Astrocyte (in vitro differentiated cells and primary cell): ENCODE measurements at regions not wholly inside any gene's neighbourhood (a gene's known extent, or its start where the extent isn't known, plus 50 kb on each side); places are given as distances from the start of the nearest gene placed in this dataset.
A peak's percentile ranks its signal among the peaks of the same experiment; 100 is the strongest.

ENCODE experiments used
- DNase-seq: peaks from one replicate; pipeline ENCODE4 v3.0.0-alpha.2; 2010; ENCODE audit warnings: low read depth
- FAIRE-seq: peaks from 2 replicates; lab custom pipeline; 2011; peaks lifted over from hg19 to GRCh38; lab: Jason Lieb, UNC
- H2AFZ ChIP-seq: 2 replicates; pipeline ENCODE4 v1.6.0; 2012; ENCODE audit warnings: low read depth, low read length, inconsistent platforms
- H3K27ac ChIP-seq: 2 replicates; pipeline ENCODE4 v1.5.1; 2011; ENCODE audit warnings: low read depth, low read length, inconsistent platforms
- H3K27me3 ChIP-seq: 2 replicates; pipeline ENCODE4 v1.6.0; 2011; ENCODE audit warnings: low read length, inconsistent platforms; ENCODE audit not compliant: insufficient read depth
- H3K36me3 ChIP-seq: 2 replicates; pipeline ENCODE4 v1.5.1; 2011; ENCODE audit warnings: low read length, inconsistent platforms; ENCODE audit not compliant: insufficient read depth
- H3K4me1 ChIP-seq: 2 replicates; pipeline ENCODE4 v1.5.1; 2011; ENCODE audit warnings: low read length, inconsistent platforms; ENCODE audit not compliant: insufficient read depth
- H3K4me2 ChIP-seq: 2 replicates; pipeline ENCODE4 v1.6.0; 2012; ENCODE audit warnings: low read length, inconsistent platforms
- H3K4me3 ChIP-seq: 2 replicates; pipeline ENCODE4 v1.5.1; 2011; ENCODE audit warnings: low read depth, mild to moderate bottlenecking, low read length, inconsistent platforms; ENCODE audit not compliant: insufficient read depth
- H3K79me2 ChIP-seq: 2 replicates; pipeline ENCODE4 v1.6.0; 2012; ENCODE audit warnings: mild to moderate bottlenecking, low read length, inconsistent platforms; ENCODE audit not compliant: insufficient read depth
- H3K9ac ChIP-seq: 2 replicates; pipeline ENCODE4 v1.6.0; 2012; ENCODE audit warnings: mild to moderate bottlenecking, low read length, inconsistent platforms
- H3K9me3 ChIP-seq: 2 replicates; pipeline ENCODE4 v1.5.1; 2012; ENCODE audit warnings: low read depth, mild to moderate bottlenecking, low read length, inconsistent platforms; ENCODE audit not compliant: insufficient read depth
- H4K20me1 ChIP-seq: 2 replicates; pipeline ENCODE4 v1.6.0; 2012; ENCODE audit warnings: low read length, inconsistent platforms; ENCODE audit not compliant: insufficient read depth
- H3K27ac Mint-ChIP-seq: one replicate; pipeline ENCODE4 v1.8.0; 2021; ENCODE audit warnings: mild to moderate bottlenecking, mixed read lengths; ENCODE audit not compliant: unreplicated experiment
- H3K27me3 Mint-ChIP-seq: one replicate; pipeline ENCODE4 v1.8.0; 2021; ENCODE audit warnings: low read depth, mixed read lengths; ENCODE audit not compliant: unreplicated experiment
- H3K36me3 Mint-ChIP-seq: one replicate; pipeline ENCODE4 v1.8.0; 2021; ENCODE audit warnings: low read depth, mixed read lengths; ENCODE audit not compliant: unreplicated experiment
- H3K4me1 Mint-ChIP-seq: one replicate; pipeline ENCODE4 v1.8.0; 2021; ENCODE audit warnings: low read depth, mixed read lengths; ENCODE audit not compliant: unreplicated experiment
- H3K4me3 Mint-ChIP-seq: one replicate; pipeline ENCODE4 v1.8.0; 2021; ENCODE audit warnings: mild to moderate bottlenecking, moderate library complexity, mixed read lengths; ENCODE audit not compliant: unreplicated experiment
- H3K9me3 Mint-ChIP-seq: one replicate; pipeline ENCODE4 v1.8.0; 2021; ENCODE audit warnings: mild to moderate bottlenecking, mixed read lengths; ENCODE audit not compliant: unreplicated experiment
- EZH2 ChIP-seq: IDR thresholded peaks from 2 replicates; pipeline ENCODE4 v1.6.1; 2012; ENCODE audit warnings: mild to moderate bottlenecking, low read length, inconsistent platforms; ENCODE audit not compliant: insufficient read depth
- TF ChIP-seq, protein P1 (sequence below): IDR thresholded peaks from 2 replicates; pipeline ENCODE4 v1.5.1; 2011; ENCODE audit warnings: low read depth, mild to moderate bottlenecking, inconsistent platforms, low read length, moderate library complexity; ENCODE audit not compliant: insufficient read depth

DNA sequence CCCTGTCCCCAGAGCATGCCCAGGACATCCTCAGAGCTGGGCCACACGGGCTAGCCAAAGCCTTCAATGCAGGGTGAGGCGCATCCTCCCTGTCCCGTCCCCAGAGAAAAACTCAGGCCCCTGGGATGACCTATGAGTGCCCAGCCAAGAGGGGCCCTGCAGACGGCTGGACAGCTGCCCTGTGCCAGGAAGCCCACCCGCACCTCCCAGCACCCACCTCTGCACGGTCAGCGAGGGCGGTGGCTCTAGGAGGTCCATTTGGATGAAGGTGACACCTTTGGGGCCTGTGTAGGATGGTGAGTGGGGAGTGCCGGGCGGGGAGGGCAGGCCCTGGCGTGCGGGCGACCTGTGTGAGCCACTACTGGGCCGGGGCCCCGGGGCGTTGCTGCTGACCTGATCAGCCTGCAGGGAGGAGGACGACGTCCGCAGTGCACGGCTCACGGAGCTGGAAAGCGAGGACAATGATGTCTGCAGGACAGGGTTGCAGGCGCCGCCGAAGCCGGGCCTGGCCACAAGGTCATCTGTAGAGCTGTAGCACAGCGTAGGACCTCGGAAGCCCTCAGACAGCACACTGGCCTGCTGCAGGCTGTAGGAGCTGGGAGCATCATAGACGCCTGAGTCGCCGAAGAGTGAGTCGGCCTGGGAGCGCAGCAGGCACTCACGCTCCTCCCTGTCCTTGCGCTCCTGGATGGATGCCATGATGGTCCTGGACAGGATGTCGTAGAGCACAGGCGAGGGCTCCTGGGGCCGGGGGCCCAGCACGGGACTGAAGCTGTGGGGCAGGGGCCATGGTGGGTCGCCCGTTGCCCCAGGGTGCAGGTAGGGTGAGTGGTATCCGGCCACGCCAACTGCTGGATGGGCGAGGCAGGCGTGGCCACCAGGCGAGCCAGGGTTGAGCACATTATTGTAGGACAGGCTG, 180.5 kb downstream of the IGLL1 start:
- no peak for DNase-seq
- no peak overlapping the region for H3K27ac Mint-ChIP-seq

DNA sequence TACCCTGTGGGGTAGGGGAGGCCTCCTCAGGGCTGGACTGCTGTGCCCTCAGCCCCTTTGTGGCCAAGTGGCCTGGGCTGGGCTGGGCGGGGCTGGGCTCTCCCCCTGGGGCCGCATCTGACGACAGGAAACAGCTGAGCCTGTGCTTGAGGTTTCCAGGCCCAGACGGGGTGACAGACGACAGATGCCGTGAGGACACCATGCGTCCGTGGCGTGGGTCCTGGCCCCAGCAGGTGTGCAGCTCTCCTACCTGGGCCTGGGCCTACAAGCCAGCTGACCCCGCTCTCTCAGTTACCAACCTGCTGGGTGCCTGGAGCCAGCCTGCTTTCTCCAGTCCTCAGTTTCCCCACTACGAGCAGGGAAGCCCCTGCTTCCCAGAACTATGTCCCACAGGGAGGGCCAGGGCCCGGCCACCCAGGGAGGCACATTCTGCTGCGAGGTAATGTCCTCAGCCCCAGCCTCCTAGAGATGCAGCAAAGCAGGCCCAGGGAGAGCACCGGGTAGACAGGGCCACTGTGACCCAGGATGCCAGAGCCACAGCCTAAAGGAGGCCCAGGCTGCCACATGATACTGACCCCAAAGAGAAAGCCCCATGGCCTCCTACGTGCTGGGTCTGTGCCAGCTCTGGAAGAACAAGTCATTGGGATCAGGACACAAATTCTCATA, 181.3 kb downstream of the IGLL1 start:
- FAIRE-seq: no peak
- no peaks in the 10 kb centered on the region for H3K9me3 Mint-ChIP-seq

More for the DNA sequence above, 180.5 kb downstream of the IGLL1 start:
- no peak overlapping the region for H3K27ac ChIP-seq
- H3K79me2 ChIP-seq: no peaks in the 10 kb centered on the region
- peaks cover 16% of the 10 kb centered on the region for H3K4me1 ChIP-seq
- H3K4me2 ChIP-seq: no peak overlapping the region
- no peaks in the 10 kb centered on the region for H3K36me3 ChIP-seq
- no peaks in the 10 kb centered on the region for H4K20me1 ChIP-seq
- H3K27me3 ChIP-seq: no peaks in the 10 kb centered on the region
- no peak overlapping the region for H3K9ac ChIP-seq
- no peak overlapping the region for H3K4me3 Mint-ChIP-seq
- no peak for TF ChIP-seq EZH2
- TF ChIP-seq, protein P1, sequence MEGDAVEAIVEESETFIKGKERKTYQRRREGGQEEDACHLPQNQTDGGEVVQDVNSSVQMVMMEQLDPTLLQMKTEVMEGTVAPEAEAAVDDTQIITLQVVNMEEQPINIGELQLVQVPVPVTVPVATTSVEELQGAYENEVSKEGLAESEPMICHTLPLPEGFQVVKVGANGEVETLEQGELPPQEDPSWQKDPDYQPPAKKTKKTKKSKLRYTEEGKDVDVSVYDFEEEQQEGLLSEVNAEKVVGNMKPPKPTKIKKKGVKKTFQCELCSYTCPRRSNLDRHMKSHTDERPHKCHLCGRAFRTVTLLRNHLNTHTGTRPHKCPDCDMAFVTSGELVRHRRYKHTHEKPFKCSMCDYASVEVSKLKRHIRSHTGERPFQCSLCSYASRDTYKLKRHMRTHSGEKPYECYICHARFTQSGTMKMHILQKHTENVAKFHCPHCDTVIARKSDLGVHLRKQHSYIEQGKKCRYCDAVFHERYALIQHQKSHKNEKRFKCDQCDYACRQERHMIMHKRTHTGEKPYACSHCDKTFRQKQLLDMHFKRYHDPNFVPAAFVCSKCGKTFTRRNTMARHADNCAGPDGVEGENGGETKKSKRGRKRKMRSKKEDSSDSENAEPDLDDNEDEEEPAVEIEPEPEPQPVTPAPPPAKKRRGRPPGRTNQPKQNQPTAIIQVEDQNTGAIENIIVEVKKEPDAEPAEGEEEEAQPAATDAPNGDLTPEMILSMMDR: no peak
- no peaks in the 10 kb centered on the region for H3K9me3 ChIP-seq
- FAIRE-seq: no peak
- H3K27me3 Mint-ChIP-seq: peaks cover 4% of the 10 kb centered on the region
- no peak overlapping the region for H2AFZ ChIP-seq
- no peak overlapping the region for H3K4me3 ChIP-seq
- peaks cover 4% of the 10 kb centered on the region for H3K4me1 Mint-ChIP-seq
- no peaks in the 10 kb centered on the region for H3K36me3 Mint-ChIP-seq
- H3K9me3 Mint-ChIP-seq: no peaks in the 10 kb centered on the region

More for the DNA sequence above, 181.3 kb downstream of the IGLL1 start:
- no peak for DNase-seq
- Histone ChIP-seq H3K9ac (no peak overlapping the region), H2AFZ (no peak overlapping the region), H3K9me3 (no peaks in the 10 kb centered on the region), H3K79me2 (no peaks in the 10 kb centered on the region), H3K4me3 (no peak overlapping the region), H4K20me1 (no peaks in the 10 kb centered on the region), H3K4me1 (peaks cover 16% of the 10 kb centered on the region), H3K27ac (no peak overlapping the region), H3K27me3 (no peaks in the 10 kb centered on the region), H3K36me3 (no peaks in the 10 kb centered on the region), H3K4me2 (no peak overlapping the region)
- Mint-ChIP-seq H3K4me1 (peaks cover 4% of the 10 kb centered on the region), H3K4me3 (no peak overlapping the region), H3K36me3 (no peaks in the 10 kb centered on the region), H3K27ac (peak overlapping the region; percentile 47), H3K27me3 (peaks cover 4% of the 10 kb centered on the region)
- TF ChIP-seq, protein P1: no peak
- no peak for TF ChIP-seq EZH2
